Right lobe of liver (tissue), 6 donors: ENCODE measurements at regions not wholly inside any gene's neighbourhood (a gene's known extent, or its start where the extent isn't known, plus 50 kb on each side); places are given as distances from the start of the nearest gene placed in this dataset.

Experiments
- ATAC-seq, 4 donors: fragments of 200-7000 bp; cut with Tn5 transposase; one replicate each; pipeline ENCODE4 v1.9.1; 2020; ENCODE audit warnings: mild to moderate bottlenecking in 4 of 4, moderate library complexity in 4 of 4
- DNase-seq, 3 donors: peaks; one replicate each; pipeline ENCODE4 v3.0.0-alpha.2; 2020
- H3K27ac ChIP-seq, 3 donors: fragments of 200-600 bp; one replicate each; pipeline ENCODE4 v1.8.0; 2022
- H3K27me3 ChIP-seq, 2 donors: fragments of 200-600 bp; one replicate each; pipeline ENCODE4 v1.8.0; 2022
- H3K36me3 ChIP-seq, 4 donors: fragments of 200-600 bp; sonication (generic) in 1 of 4; one replicate each; pipeline versions ENCODE4 v1.5.1 to v1.8.0; 2017 to 2022; ENCODE audit warnings: control low read depth in 1 of 4
- H3K4me1 ChIP-seq, 4 donors: fragments of 200-600 bp; sonication (generic) in 1 of 4; one replicate each; pipeline versions ENCODE4 v1.5.1 to v1.8.0; 2017 to 2022; ENCODE audit warnings: control low read depth in 1 of 4
- H3K4me3 ChIP-seq, 3 donors: fragments of 200-600 bp; one replicate each; pipeline ENCODE4 v1.8.0; 2022
- H3K9me3 ChIP-seq, 4 donors: fragments of 200-600 bp; sonication (generic) in 1 of 4; one replicate each; pipeline versions ENCODE4 v1.5.1 to v1.8.0; 2017 to 2022; ENCODE audit warnings: control low read depth in 1 of 4
- POLR2A ChIP-seq: fragments of 450-650 bp; IDR thresholded peaks from one replicate; pipeline ENCODE4 v1.6.1; 2017; ENCODE audit warnings: antibody characterized with exemption, mild to moderate bottlenecking
- WGBS: methylation state at CpG from one replicate; pipeline ENCODE4 v1.1.6; 2018; ENCODE audit warnings: low coverage, low lambda C conversion rate; ENCODE audit not compliant: insufficient coverage; ENCODE audit errors: missing lambda C conversion rate; 5-methylcytosine and 5-hydroxymethylcytosine counted together
- intact Hi-C, 2 donors: fragments of 100-400 bp; cut with DNase I; formaldehyde crosslinking; loops; one replicate each; pipeline versions ENCODE4 v1.11.2 to v1.14.1; 2022
- TF ChIP-seq, protein P1 (sequence below), 4 donors: fragments of 200-600 bp in 3 of 4; fragments of 450-650 bp in 1 of 4; IDR thresholded peaks; one replicate each; pipeline versions ENCODE4 v1.5.1 to v1.8.0; 2016 to 2022; ENCODE audit warnings: antibody characterized with exemption in 4 of 4, mild to moderate bottlenecking in 2 of 4
- donor health status: DM: no; HTN: yes; CAD: no.
- donor health status: DM: no; HTN: no; CAD: no.
- donor health status: DM: no; HTN: no; CAD: no.
- donor health status: DM: no; HTN: yes; CAD: no.
- donor health status: DM: no; HTN: yes; CAD: no.

DNA sequence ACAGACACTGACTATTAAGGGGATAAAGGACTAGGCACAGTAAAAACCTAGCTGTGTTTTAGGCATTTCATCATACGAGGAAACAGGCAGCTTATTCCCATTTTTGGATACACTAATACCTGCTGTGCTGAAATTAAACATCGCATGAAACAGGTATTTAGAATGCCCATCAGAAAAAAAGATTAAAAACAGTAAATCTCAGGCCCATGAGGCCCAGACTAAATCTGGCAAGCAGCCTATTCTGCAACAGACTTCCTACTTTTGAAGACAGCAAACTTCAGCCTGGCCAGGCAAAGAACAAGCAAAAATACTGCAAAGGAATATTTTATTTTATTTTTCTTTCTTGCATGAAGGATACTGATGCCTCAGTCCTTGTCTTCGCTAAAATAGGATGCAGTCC is 240.2 kb downstream of the LMO4 start:
- H3K27ac ChIP-seq: no peak overlapping the region
- no peaks in the 10 kb centered on the region for H3K36me3 ChIP-seq
- no peaks in the 10 kb centered on the region for H3K4me1 ChIP-seq
- WGBS: 57% methylated on average over 3 of the region's 3 CpGs
- ATAC-seq (no peak), DNase-seq (no peak)
- H3K9me3 ChIP-seq: no peaks in the 10 kb centered on the region
- TF ChIP-seq, protein P1, sequence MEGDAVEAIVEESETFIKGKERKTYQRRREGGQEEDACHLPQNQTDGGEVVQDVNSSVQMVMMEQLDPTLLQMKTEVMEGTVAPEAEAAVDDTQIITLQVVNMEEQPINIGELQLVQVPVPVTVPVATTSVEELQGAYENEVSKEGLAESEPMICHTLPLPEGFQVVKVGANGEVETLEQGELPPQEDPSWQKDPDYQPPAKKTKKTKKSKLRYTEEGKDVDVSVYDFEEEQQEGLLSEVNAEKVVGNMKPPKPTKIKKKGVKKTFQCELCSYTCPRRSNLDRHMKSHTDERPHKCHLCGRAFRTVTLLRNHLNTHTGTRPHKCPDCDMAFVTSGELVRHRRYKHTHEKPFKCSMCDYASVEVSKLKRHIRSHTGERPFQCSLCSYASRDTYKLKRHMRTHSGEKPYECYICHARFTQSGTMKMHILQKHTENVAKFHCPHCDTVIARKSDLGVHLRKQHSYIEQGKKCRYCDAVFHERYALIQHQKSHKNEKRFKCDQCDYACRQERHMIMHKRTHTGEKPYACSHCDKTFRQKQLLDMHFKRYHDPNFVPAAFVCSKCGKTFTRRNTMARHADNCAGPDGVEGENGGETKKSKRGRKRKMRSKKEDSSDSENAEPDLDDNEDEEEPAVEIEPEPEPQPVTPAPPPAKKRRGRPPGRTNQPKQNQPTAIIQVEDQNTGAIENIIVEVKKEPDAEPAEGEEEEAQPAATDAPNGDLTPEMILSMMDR (IDR thresholded peaks at IDR 0.05): no peak
- no peak for TF ChIP-seq POLR2A
- intact Hi-C loops: no loop called here
- no peak overlapping the region for H3K4me3 ChIP-seq
- H3K27me3 ChIP-seq: no peaks in the 10 kb centered on the region

DNA sequence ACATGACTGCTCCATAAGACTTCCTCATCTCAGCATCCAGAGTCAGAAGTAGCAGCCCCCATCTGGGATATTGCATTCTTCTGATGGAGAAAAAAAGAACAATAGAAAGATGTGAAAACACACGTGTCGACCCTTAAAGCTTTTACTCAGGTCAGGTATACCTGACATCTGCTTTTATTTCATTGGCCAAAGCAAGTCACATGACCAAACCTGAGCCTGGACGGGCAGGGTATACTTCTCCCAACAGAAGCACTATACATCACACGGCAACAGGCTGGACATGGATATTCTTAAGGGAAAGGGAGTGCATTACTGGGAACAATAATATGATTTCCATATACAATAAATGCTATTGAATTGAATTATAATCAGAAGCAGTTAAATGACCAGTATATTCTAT is 243.3 kb downstream of the LMO4 start:
- Histone ChIP-seq H3K27ac (no peak overlapping the region), H3K9me3 (no peaks in the 10 kb centered on the region), H3K4me3 (no peak overlapping the region), H3K36me3 (no peaks in the 10 kb centered on the region), H3K27me3 (no peaks in the 10 kb centered on the region), H3K4me1 (peaks cover 0 to 3% (median 0%) of the 10 kb centered on the region in 4 donors)
- ATAC-seq: no peak
- DNase-seq: no peak
- no peak for TF ChIP-seq POLR2A
- TF ChIP-seq, protein P1 (IDR thresholded peaks at IDR 0.05): no peak
- WGBS: 72% methylated on average over 4 of the region's 4 CpGs
- intact Hi-C loops: no loop called here

GRCh38 chr1:87572891-87573290 is 244.2 kb downstream of the LMO4 start:
- H3K9me3 ChIP-seq: no peaks in the 10 kb centered on the region
- TF ChIP-seq, protein P1 (IDR thresholded peaks at IDR 0.05): no peak
- no peak for TF ChIP-seq POLR2A
- no peak overlapping the region for H3K27ac ChIP-seq
- H3K4me3 ChIP-seq: no peak overlapping the region
- intact Hi-C loops: no loop called here
- no peaks in the 10 kb centered on the region for H3K27me3 ChIP-seq
- DNase-seq: no peak
- peaks cover 0 to 7% (median 0%) of the 10 kb centered on the region in 4 donors for H3K4me1 ChIP-seq
- 81% methylated on average over 2 of the region's 2 CpGs for WGBS
- no peaks in the 10 kb centered on the region for H3K36me3 ChIP-seq
- ATAC-seq: no peak

DNA sequence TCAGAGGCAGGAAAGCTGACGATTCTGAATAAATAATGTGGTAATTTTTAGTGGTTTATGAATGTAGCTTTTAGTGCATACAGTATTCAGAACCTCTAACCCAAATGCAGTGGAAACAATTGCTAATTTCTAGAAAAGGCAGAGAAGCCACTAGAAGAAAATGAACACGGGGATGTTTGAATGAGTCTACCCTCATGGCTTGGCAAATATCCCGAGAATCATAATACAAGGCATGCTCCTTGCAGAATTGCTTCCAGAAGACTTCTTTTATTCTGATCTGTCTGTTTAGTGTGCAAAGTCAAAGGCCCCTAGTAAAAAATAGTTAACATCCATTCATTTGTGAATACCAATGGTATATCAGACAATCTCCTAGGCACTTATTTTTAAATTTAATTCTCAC is 246.8 kb downstream of the LMO4 start:
- no peak overlapping the region for H3K27ac ChIP-seq
- no peak for DNase-seq
- H3K4me1 ChIP-seq: peaks cover 0 to 7% (median 0%) of the 10 kb centered on the region in 4 donors
- no peaks in the 10 kb centered on the region for H3K9me3 ChIP-seq
- no peak overlapping the region for H3K4me3 ChIP-seq
- WGBS: 47% methylated on average over 3 of the region's 3 CpGs
- no peaks in the 10 kb centered on the region for H3K27me3 ChIP-seq
- intact Hi-C loops: no loop called here
- TF ChIP-seq, protein P1 (IDR thresholded peaks at IDR 0.05): no peak
- no peak for TF ChIP-seq POLR2A
- H3K36me3 ChIP-seq: no peaks in the 10 kb centered on the region
- ATAC-seq: no peak

GRCh38 chr1:87578464-87578863 is 249.8 kb downstream of the LMO4 start:
- TF ChIP-seq, protein P1 (IDR thresholded peaks at IDR 0.05): no peak
- TF ChIP-seq POLR2A: no peak
- intact Hi-C loops: no loop called here
- H3K4me3 ChIP-seq: no peak overlapping the region
- no peaks in the 10 kb centered on the region for H3K9me3 ChIP-seq
- no peak for DNase-seq
- no peak for ATAC-seq
- H3K27ac ChIP-seq: no peak overlapping the region
- no peaks in the 10 kb centered on the region for H3K27me3 ChIP-seq
- 19% methylated on average over 3 of the region's 3 CpGs for WGBS
- H3K36me3 ChIP-seq: no peaks in the 10 kb centered on the region
- H3K4me1 ChIP-seq: peaks cover 0 to 7% (median 0%) of the 10 kb centered on the region in 4 donors
